Left renal cortex interstitium (tissue), 4 donors: ENCODE measurements at regions not wholly inside any gene's neighbourhood (a gene's known extent, or its start where the extent isn't known, plus 50 kb on each side); places are given as distances from the start of the nearest gene placed in this dataset.
"Not testable (repeated sequence)": the region's sequence is repeated elsewhere in the genome, so short reads cannot be mapped to it uniquely, and the experiment has no call there.

Experiments used
- DNase-seq, 4 donors: peaks; one replicate each; pipeline ENCODE4 v3.0.0-alpha.2; 2013; ENCODE audit warnings: low read depth in 4 of 4, low spot score in 2 of 4, missing footprints in 1 of 4

DNA sequence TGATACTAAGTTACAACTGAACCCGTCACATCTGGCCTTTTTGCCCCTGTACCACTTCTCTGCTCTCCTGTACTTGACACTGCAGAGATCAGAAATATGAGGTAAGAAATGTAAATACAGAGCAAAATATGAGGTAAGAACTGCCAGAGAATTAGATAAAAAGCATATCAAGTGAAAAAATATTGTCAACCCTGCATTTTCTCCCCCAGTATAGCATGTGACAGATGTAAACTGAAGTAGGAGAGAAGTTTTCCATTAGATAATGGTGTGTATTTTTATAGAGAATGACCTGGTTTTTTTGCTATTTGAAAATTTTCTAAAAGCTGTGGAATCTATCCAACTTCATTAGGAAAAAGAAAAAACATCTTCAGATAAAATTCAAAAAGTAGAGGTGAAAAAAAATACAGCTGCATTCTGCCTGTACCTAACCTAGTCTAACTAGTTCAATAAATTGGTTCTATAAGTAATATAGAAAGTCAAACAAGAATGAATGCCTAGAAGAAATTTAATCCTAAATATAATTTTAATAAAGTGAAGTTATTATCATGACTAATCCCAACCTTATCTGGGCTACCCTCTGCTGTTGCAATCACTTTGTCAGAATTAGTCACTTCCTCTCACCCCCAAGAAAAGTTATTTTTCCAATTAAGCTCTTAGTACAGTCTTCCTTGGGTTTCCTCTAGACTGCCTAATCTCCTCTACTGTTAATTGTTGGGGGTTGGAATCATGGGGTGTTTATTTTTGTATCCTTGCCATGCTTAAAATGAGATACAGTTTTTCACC, 210.0 kb downstream of the RASSF9 start:
- no peak for DNase-seq

GRCh38 chr12:85626784-85627171, 209.4 kb downstream of the RASSF9 start:
- DNase-seq = no peak

- no peak for DNase-seq
These were observed 208.6 kb downstream of the RASSF9 start for GRCh38 chr12:85627584-85627983.

GRCh38 chr12:85628562-85628961, 207.6 kb downstream of the RASSF9 start:
- DNase-seq = not testable (repeated sequence)

DNA sequence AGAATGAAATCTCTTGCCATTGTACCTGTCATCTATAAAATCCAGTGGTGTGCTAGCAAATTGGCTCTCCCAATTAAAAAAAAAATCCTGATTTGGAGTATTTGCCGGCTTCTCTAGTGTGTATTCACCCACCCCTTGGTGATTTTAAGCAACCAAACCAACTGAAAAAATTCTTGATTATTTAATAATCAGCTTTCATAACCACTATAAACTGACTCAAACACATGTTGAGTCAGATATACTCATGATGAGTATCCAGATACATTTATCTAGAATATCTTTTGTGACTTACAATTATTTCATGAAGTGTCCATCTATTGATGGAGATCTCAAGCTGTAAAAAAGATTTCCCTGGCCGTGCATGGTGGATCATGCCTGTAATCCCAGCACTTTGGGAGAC, 205.4 kb downstream of the RASSF9 start:
- DNase-seq = no peak

DNA sequence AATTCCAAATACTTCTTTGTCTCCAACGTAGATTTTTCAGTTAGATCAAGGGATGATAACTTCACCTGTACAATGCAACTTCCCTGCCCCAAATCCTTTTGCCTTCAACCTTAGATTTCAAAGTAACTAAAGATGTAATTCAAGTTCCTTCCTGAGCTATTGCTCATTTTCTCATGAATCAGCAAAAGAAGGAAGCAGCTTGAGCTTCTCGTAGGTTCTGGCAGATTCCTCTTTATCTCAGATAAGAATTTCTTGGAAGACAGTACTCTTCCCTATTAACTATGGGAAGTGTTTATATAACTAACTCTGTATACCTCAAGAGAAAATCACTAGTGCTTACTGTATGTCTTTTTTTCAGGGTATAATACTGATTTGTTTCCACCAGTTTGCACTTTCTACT, 203.8 kb downstream of the RASSF9 start:
- no peak for DNase-seq

GRCh38 chr12:85633491-85633890, 202.7 kb downstream of the RASSF9 start:
- no peak for DNase-seq

DNA sequence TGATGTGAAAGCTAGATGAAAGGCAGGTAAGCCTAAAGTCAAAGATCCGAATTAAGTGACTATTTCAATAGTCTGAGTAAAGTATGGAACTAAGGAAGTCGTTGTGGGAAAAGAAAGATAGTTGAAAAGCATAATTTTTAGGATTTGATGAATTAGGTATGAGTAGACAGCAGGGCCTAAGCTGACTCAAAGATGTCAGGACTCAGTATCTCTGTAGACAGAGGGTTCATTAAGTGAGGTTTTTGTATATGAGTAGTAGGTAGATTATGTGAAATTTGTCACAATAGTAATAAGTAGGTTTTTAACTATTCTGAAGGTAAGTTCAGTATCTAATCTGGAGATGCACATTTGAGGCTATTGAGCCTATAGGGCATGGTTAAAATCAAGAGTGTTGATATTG, 196.4 kb downstream of the RASSF9 start:
- no peak for DNase-seq

- no peak for DNase-seq
These were observed 194.4 kb downstream of the RASSF9 start for GRCh38 chr12:85641796-85642195.

- no peak for DNase-seq
These were observed 193.9 kb downstream of the RASSF9 start for GRCh38 chr12:85642288-85642687.

DNA sequence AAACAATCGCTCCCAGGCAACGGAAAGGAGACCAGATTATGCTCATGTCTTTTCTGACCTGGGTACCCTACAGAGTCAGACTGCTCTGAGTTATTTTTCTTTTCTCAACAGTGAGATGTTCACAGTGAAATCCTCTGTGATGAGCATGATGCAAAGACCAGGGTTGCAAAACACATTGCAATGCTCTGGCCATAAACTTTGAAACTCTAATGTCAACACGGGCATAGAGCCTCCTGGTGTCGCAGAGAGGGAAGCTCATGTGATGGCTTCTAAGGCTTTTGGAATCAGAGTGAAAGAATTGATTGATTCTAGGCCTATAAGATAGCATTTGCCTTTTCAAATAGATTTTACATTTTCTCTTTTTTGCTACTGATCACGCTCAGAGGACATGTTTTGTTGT, 193.4 kb downstream of the RASSF9 start:
- no peak for DNase-seq

DNA sequence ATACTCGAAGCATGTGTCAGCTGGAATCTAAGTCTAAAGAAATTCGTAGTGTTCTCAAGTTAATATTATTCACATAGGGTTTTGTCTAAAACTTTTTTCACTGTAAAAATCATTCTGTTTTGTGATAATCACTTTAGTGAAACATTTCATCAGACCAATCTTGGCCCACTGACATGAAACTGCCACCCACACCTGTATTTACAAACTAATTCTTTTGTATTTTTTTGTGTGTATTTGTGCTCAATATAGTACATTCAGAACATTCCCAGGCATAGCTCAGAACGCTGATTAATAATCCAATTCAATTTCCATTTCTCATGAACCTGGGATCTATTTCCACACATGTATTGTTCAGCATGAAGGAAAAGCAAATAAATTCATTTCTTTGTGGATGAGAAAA, 191.7 kb downstream of the RASSF9 start:
- no peak for DNase-seq

DNA sequence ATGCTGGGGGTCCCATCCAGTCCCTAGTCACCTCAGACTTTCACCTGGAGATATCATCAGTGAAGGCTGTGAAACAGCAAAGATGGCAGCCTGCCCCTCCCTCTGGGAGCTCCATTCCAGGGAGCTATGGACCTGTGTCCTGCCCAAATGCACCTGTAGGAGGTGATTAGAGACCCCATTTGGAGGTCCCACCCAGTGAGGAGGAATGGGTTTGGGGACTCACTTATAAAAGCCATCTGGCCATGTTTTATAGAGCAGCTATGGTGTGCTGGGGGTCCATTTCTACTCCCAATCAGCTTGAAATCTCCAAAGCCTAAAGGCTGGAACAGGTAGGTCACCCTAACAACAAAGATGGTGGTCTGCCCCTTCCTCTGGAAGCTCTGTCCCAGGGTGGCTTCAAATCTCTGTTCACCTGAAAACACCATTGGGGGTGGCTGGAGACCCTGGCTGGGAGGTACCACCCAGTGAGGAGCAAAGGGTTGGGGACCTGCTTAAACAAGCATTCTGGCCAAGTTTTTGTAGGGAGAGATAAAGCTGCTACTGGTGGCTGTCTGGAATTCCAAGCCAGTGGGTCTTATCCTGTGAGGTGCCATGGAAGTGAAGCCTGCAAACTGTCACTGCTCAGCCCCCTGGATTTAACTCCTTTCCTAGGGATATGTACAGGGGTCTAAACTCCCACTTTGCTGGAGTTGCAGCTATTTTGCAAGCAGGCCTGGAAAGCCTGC, 182.3 kb downstream of the RASSF9 start:
- DNase-seq = no peak

- no peak for DNase-seq
These were observed 181.8 kb downstream of the RASSF9 start for GRCh38 chr12:85654456-85654840.

GRCh38 chr12:85656561-85656960, 179.6 kb downstream of the RASSF9 start:
- DNase-seq = no peak

DNA sequence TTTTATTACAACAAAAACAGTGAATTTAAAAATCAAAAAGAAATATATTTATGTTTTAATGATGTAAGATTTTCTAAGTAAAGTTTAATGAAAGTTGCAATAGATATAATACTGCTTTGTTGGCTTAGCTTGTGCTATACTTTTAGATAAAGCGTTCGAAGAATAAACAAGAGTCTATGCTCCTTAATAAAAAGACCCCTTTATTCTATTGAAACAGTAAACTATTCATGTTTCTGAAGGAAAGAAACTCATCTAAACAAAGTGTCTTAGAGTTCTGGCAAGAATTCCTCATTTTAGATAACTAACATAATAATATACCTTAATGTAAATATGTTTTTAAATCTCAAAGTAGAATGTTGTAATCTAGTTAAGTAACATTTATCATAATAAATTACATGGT, 179.0 kb downstream of the RASSF9 start:
- DNase-seq = no peak

- DNase-seq = no peak
These were observed 178.2 kb downstream of the RASSF9 start for GRCh38 chr12:85657836-85658630.

- DNase-seq = no peak
These were observed 176.3 kb downstream of the RASSF9 start for GRCh38 chr12:85659754-85660530.

DNA sequence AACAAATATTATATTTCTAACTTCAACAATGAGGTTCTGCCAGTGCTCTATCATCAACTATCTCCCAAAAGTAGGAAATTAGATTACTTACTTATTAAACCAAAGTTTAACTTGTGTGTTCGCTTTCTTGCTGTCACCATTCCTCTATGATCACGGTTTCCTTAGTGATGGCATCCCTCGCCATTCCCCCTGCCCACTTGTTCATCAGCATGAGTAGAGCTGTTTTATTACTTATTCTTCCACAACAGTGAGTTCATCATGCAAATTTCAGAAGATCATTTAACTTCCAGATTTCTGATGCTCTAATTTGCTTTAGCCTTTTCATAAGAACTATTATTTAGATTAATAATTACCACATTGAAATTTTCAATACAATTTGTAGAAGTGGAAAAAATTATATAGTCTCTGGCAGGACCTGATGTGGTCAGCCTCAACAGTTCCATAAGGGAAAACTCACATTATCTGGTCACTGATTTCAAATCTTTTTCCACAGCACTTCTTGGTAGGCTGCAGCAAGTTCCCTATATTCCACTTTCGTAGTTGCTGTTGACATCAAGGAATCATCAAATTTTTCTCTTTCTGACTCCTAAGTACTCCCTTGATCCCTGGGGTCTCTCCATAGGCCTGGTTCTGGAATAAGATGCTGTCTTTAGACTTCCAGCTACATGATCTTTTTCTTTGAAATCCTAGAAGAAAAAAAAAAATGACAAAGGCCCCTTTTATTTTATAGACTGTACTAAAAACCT, 174.6 kb downstream of the RASSF9 start:
- no peak for DNase-seq

GRCh38 chr12:85662207-85662602, 174.0 kb downstream of the RASSF9 start:
- no peak for DNase-seq
